ENCODE measurements at regions not wholly inside any gene's neighbourhood (a gene's known extent, or its start where the extent isn't known, plus 50 kb on each side); places are given as distances from the start of the nearest gene placed in this dataset.

- in situ Hi-C loops (cut with HindIII; ENCODE audit: extremely low pct_ligation_motif_present, low pct_unique_long_range_greater_than_20kb) = no loop called here
- intact Hi-C loops (cut with micrococcal nuclease; ENCODE audit: unreplicated experiment) = no loop called here
- FAIRE-seq (no peak), ATAC-seq (no peak), DNase-seq (ENCODE audit: low spot score) (no peak)
- no peaks in the 10 kb centered on the region for H3K4me1 ChIP-seq (ENCODE audit: insufficient read depth, low read length)
- no peaks in the 10 kb centered on the region for H3K9me3 ChIP-seq (ENCODE audit: low read length)
- ChIA-PET POLR2A (no interaction called here), CTCF (ENCODE audit: low intra/inter-chr PET ratio, low total read pairs) (no interaction called here)
- no TSS peak for BruUV-seq (replicated peaks)
- no peak overlapping the region for H2AFZ ChIP-seq (ENCODE audit: low read length)
- H3K27ac ChIP-seq (ENCODE audit: extremely low read length, insufficient read depth, low read length) = no peak overlapping the region
- no peak overlapping the region for H3K9ac ChIP-seq (ENCODE audit: insufficient read depth, low read depth, low read length)
- TF ChIP-seq ZNF883 (CRISPR knock-in tag; IDR thresholded peaks at IDR 0.05; ENCODE audit: not compliant biosample characterization) (no peak), RARG (CRISPR knock-in tag; IDR thresholded peaks at IDR 0.05; ENCODE audit: low read depth) (no peak), ZBTB44 (CRISPR knock-in tag; IDR thresholded peaks at IDR 0.05) (no peak), TCF7 (IDR thresholded peaks at IDR 0.05; ENCODE audit: low read depth) (no peak), ZNF234 (CRISPR knock-in tag; conservative IDR thresholded peaks at IDR 0.05) (no peak), ASH2L (IDR thresholded peaks at IDR 0.05; ENCODE audit: insufficient read length, low read depth, low read length) (no peak)
- no peaks in the 10 kb centered on the region for H3K36me3 ChIP-seq (replicated peaks in 1 of 2; ENCODE audit: control insufficient read depth in 1 of 2, insufficient read depth in 2 of 2, low read length in 2 of 2)
- no peak overlapping the region for H3K4me2 ChIP-seq (ENCODE audit: low read depth, low read length)
- H4K20me1 ChIP-seq (ENCODE audit: insufficient read depth, low read length) = no peaks in the 10 kb centered on the region
- H3K79me2 ChIP-seq (ENCODE audit: insufficient read depth, low read length) = no peaks in the 10 kb centered on the region
- no peak overlapping the region for H3K4me3 ChIP-seq (replicated peaks in 1 of 3; ENCODE audit: insufficient read depth in 1 of 3, low read depth in 2 of 3, low read length in 3 of 3)
- H3K27me3 ChIP-seq (ENCODE audit: control insufficient read depth in 1 of 2, insufficient read depth in 2 of 2, low read length in 2 of 2) = peaks cover 0 to 15% of the 10 kb centered on the region in 2 experiments; a peak in 1 of 5 replicates
- WGBS (ENCODE audit: low lambda C conversion rate) = 0% methylated on average over 2 of the region's 2 CpGs
These were observed 142.3 kb upstream of the CRY1 start for GRCh38 chr12:107235600-107235999.

- Histone ChIP-seq H2AFZ (ENCODE audit: low read length) (no peak overlapping the region), H3K9me3 (ENCODE audit: low read length) (no peaks in the 10 kb centered on the region), H3K27me3 (ENCODE audit: control insufficient read depth in 1 of 2, insufficient read depth in 2 of 2, low read length in 2 of 2) (peaks cover 0 to 14% of the 10 kb centered on the region in 2 experiments; a peak in 1 of 5 replicates), H4K20me1 (ENCODE audit: insufficient read depth, low read length) (no peaks in the 10 kb centered on the region), H3K27ac (ENCODE audit: extremely low read length, insufficient read depth, low read length) (no peak overlapping the region), H3K4me1 (ENCODE audit: insufficient read depth, low read length) (no peaks in the 10 kb centered on the region), H3K9ac (ENCODE audit: insufficient read depth, low read depth, low read length) (no peak overlapping the region), H3K4me2 (ENCODE audit: low read depth, low read length) (no peak overlapping the region), H3K36me3 (replicated peaks in 1 of 2; ENCODE audit: control insufficient read depth in 1 of 2, insufficient read depth in 2 of 2, low read length in 2 of 2) (no peaks in the 10 kb centered on the region), H3K4me3 (replicated peaks in 1 of 3; ENCODE audit: insufficient read depth in 1 of 3, low read depth in 2 of 3, low read length in 3 of 3) (no peak overlapping the region), H3K79me2 (ENCODE audit: insufficient read depth, low read length) (no peaks in the 10 kb centered on the region)
- 21% methylated on average over 6 of the region's 6 CpGs for WGBS (ENCODE audit: low lambda C conversion rate)
- ChIA-PET POLR2A (no interaction called here), CTCF (ENCODE audit: low intra/inter-chr PET ratio, low total read pairs) (no interaction called here)
- intact Hi-C loops (cut with micrococcal nuclease; ENCODE audit: unreplicated experiment) (no loop called here), in situ Hi-C loops (cut with HindIII; ENCODE audit: extremely low pct_ligation_motif_present, low pct_unique_long_range_greater_than_20kb) (no loop called here)
- DNase-seq (ENCODE audit: low spot score) (no peak), FAIRE-seq (no peak), ATAC-seq (no peak)
- BruUV-seq (replicated peaks) = no TSS peak
- TF ChIP-seq SNAI1 (CRISPR knock-in tag; IDR thresholded peaks at IDR 0.05; ENCODE audit: borderline replicate concordance) (no peak), NRL (CRISPR knock-in tag; IDR thresholded peaks at IDR 0.05; ENCODE audit: borderline replicate concordance) (no peak), CHD2 (IDR thresholded peaks at IDR 0.05; ENCODE audit: low read depth, low read length) (no peak)
These were observed 143.6 kb upstream of the CRY1 start for GRCh38 chr12:107236824-107237511.
